Vagina (tissue), 2 donors: ENCODE measurements at regions not wholly inside any gene's neighbourhood (a gene's known extent, or its start where the extent isn't known, plus 50 kb on each side); places are given as distances from the start of the nearest gene placed in this dataset.

ENCODE experiments used
- POLR2A ChIP-seq, 2 donors: fragments of 450-650 bp; IDR thresholded peaks; one replicate each; pipeline ENCODE4 v1.6.1; 2017; ENCODE audit warnings: antibody characterized with exemption in 2 of 2, mild to moderate bottlenecking in 2 of 2, moderate library complexity in 2 of 2
- TF ChIP-seq, protein P1 (sequence below), 3 experiments: fragments of 450-650 bp in 2 of 3; fragments of 200-600 bp in 1 of 3; sonication (generic) in 1 of 3; IDR thresholded peaks; one replicate each; pipeline ENCODE4 v1.5.1; 2017 to 2019; ENCODE audit warnings: antibody characterized with exemption in 3 of 3, mild to moderate bottlenecking in 2 of 3, moderate library complexity in 2 of 3

DNA sequence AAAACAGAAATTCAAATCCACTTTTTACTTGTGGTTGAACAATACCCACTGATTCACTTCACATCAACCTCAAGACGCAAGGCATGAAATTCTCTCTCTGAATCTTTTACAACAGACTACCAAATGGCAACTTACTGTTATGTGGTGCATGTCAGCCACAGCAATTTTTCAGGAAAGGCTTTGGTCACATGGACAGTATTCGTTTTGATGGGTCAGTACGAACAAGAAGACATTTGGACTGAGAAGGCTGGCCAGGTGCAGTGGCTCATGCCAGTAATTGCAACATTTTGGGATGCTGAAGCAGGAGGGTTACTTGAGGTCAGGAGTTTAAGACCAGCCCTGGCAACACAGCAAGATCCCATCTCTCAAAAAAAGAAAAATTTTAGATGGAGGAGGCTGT lies 144.0 kb downstream of the SEC23A start:
- TF ChIP-seq, protein P1, sequence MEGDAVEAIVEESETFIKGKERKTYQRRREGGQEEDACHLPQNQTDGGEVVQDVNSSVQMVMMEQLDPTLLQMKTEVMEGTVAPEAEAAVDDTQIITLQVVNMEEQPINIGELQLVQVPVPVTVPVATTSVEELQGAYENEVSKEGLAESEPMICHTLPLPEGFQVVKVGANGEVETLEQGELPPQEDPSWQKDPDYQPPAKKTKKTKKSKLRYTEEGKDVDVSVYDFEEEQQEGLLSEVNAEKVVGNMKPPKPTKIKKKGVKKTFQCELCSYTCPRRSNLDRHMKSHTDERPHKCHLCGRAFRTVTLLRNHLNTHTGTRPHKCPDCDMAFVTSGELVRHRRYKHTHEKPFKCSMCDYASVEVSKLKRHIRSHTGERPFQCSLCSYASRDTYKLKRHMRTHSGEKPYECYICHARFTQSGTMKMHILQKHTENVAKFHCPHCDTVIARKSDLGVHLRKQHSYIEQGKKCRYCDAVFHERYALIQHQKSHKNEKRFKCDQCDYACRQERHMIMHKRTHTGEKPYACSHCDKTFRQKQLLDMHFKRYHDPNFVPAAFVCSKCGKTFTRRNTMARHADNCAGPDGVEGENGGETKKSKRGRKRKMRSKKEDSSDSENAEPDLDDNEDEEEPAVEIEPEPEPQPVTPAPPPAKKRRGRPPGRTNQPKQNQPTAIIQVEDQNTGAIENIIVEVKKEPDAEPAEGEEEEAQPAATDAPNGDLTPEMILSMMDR (IDR thresholded peaks at IDR 0.05) = no peak
- no peak for TF ChIP-seq POLR2A (IDR thresholded peaks at IDR 0.05)
